EL (cell line): ENCODE measurements at regions not wholly inside any gene's neighbourhood (a gene's known extent, or its start where the extent isn't known, plus 50 kb on each side); places are given as distances from the start of the nearest gene placed in this dataset.
A peak's percentile ranks its signal among the peaks of the same experiment; 100 is the strongest.
"Not testable (repeated sequence)": the region's sequence is repeated elsewhere in the genome, so short reads cannot be mapped to it uniquely, and the experiment has no call there.

Experiments used
- DNase-seq: peaks from one replicate; pipeline ENCODE4 v3.0.0-alpha.2; 2016

GRCh38 chr4:135434936-135435335 is 1233.3 kb upstream of the PABPC4L start:
- DNase-seq = peak; percentile 65

GRCh38 chr4:135429528-135429927 is 1227.9 kb upstream of the PABPC4L start:
- DNase-seq = no peak

GRCh38 chr4:135418353-135418752 is 1216.8 kb upstream of the PABPC4L start:
- DNase-seq = peak; percentile 12

GRCh38 chr4:135412213-135412612 is 1210.6 kb upstream of the PABPC4L start:
- DNase-seq = no peak

- DNase-seq = no peak
These were observed 1209.7 kb upstream of the PABPC4L start for GRCh38 chr4:135411251-135411650.

GRCh38 chr4:135409261-135409660 is 1207.7 kb upstream of the PABPC4L start:
- not testable (repeated sequence) for DNase-seq

GRCh38 chr4:135408109-135408508 is 1206.5 kb upstream of the PABPC4L start:
- DNase-seq = no peak

GRCh38 chr4:135406597-135406996 is 1205.0 kb upstream of the PABPC4L start:
- not testable (repeated sequence) for DNase-seq

GRCh38 chr4:135385830-135386581 is 1184.4 kb upstream of the PABPC4L start:
- DNase-seq = no peak

GRCh38 chr4:135383356-135384288 is 1182.0 kb upstream of the PABPC4L start:
- no peak for DNase-seq

GRCh38 chr4:135382280-135382959 is 1180.8 kb upstream of the PABPC4L start:
- peak; percentile 21 for DNase-seq

GRCh38 chr4:135372131-135372530 is 1170.5 kb upstream of the PABPC4L start:
- DNase-seq = no peak

GRCh38 chr4:135371137-135371536 is 1169.5 kb upstream of the PABPC4L start:
- no peak for DNase-seq

- peak; percentile 3 for DNase-seq
These were observed 1167.2 kb upstream of the PABPC4L start for GRCh38 chr4:135368831-135369230.

- peak; percentile 63 for DNase-seq
These were observed 1163.5 kb upstream of the PABPC4L start for GRCh38 chr4:135365065-135365464.

- no peak for DNase-seq
These were observed 1157.5 kb upstream of the PABPC4L start for GRCh38 chr4:135359128-135359527.

- DNase-seq = no peak
These were observed 1155.5 kb upstream of the PABPC4L start for GRCh38 chr4:135357091-135357490.

- peak; percentile 3 for DNase-seq
These were observed 1153.3 kb upstream of the PABPC4L start for GRCh38 chr4:135354876-135355275.

- no peak for DNase-seq
These were observed 1151.4 kb upstream of the PABPC4L start for GRCh38 chr4:135353008-135353407.

- no peak for DNase-seq
These were observed 1142.9 kb upstream of the PABPC4L start for GRCh38 chr4:135344492-135344891.

- DNase-seq = no peak
These were observed 1136.6 kb upstream of the PABPC4L start for GRCh38 chr4:135338181-135338580.

GRCh38 chr4:135325264-135325663 is 1123.7 kb upstream of the PABPC4L start:
- DNase-seq = no peak

GRCh38 chr4:135319685-135320084 is 1118.1 kb upstream of the PABPC4L start:
- no peak for DNase-seq
